T-helper 2 cell treated with Interferon-gamma antibody and Interleukin-4, amounts not matched to agents 100 ng/mL and 5 ng/mL, for 36 hours (primary cell): ENCODE measurements at regions not wholly inside any gene's neighbourhood (a gene's known extent, or its start where the extent isn't known, plus 50 kb on each side); places are given as distances from the start of the nearest gene placed in this dataset.

Experiments
- intact Hi-C: fragments of 100-400 bp; cut with micrococcal nuclease; formaldehyde crosslinking; loops from one replicate; pipeline ENCODE4 v1.15.1; 2023

- intact Hi-C loops, result no loop called here
These were observed 198.2 kb upstream of the ARSJ start for GRCh38 chr4:114177628-114178027.

GRCh38 chr4:114178392-114178791 is 198.9 kb upstream of the ARSJ start:
- intact Hi-C loops, result no loop called here

- intact Hi-C loops, result loop anchor here (1.0 kb wide), 1 partner anchor 786 kb away; no protein-coding TSS in a partner anchor
These were observed 201.0 kb upstream of the ARSJ start for GRCh38 chr4:114180481-114180880.

- intact Hi-C loops, result no loop called here
These were observed 205.5 kb upstream of the ARSJ start for GRCh38 chr4:114184901-114185300.

GRCh38 chr4:114187592-114187991 is 208.1 kb upstream of the ARSJ start:
- intact Hi-C loops, result no loop called here

GRCh38 chr4:114191496-114191895 is 212.0 kb upstream of the ARSJ start:
- intact Hi-C loops, result no loop called here

- intact Hi-C loops, result no loop called here
These were observed 213.4 kb upstream of the ARSJ start for GRCh38 chr4:114192854-114193253.

- intact Hi-C loops, result no loop called here
These were observed 214.4 kb upstream of the ARSJ start for GRCh38 chr4:114193624-114194399.

GRCh38 chr4:114196606-114197005 is 217.2 kb upstream of the ARSJ start:
- intact Hi-C loops, result no loop called here

GRCh38 chr4:114200026-114200425 is 220.6 kb upstream of the ARSJ start:
- intact Hi-C loops, result no loop called here

- intact Hi-C loops, result no loop called here
These were observed 225.8 kb upstream of the ARSJ start for GRCh38 chr4:114205261-114205660.

GRCh38 chr4:114208574-114209151 is 229.2 kb upstream of the ARSJ start:
- intact Hi-C loops, result no loop called here

GRCh38 chr4:114209584-114209983 is 230.1 kb upstream of the ARSJ start:
- intact Hi-C loops, result no loop called here

GRCh38 chr4:114211556-114211955 is 232.1 kb upstream of the ARSJ start:
- intact Hi-C loops, result no loop called here

- intact Hi-C loops, result no loop called here
These were observed 237.8 kb upstream of the ARSJ start for GRCh38 chr4:114217150-114217817.

GRCh38 chr4:114223580-114223979 is 244.1 kb upstream of the ARSJ start:
- intact Hi-C loops, result no loop called here

- intact Hi-C loops, result no loop called here
These were observed 246.0 kb upstream of the ARSJ start for GRCh38 chr4:114225436-114225835.

GRCh38 chr4:114226179-114226578 is 246.7 kb upstream of the ARSJ start:
- intact Hi-C loops, result no loop called here

- intact Hi-C loops, result no loop called here
These were observed 247.7 kb upstream of the ARSJ start for GRCh38 chr4:114226968-114227760.

GRCh38 chr4:114229706-114230105 is 250.3 kb upstream of the ARSJ start:
- intact Hi-C loops, result no loop called here

- intact Hi-C loops, result no loop called here
These were observed 256.8 kb upstream of the ARSJ start for GRCh38 chr4:114236171-114236769.
